HepG2 (cell line): ENCODE measurements at regions not wholly inside any gene's neighbourhood (a gene's known extent, or its start where the extent isn't known, plus 50 kb on each side); places are given as distances from the start of the nearest gene placed in this dataset.

Experiments used
- CTCF ChIP-seq: sonication (generic); formaldehyde crosslinking; IDR thresholded peaks from 2 replicates; pipeline ENCODE4 v1.5.0; 2020; ENCODE audit warnings: mild to moderate bottlenecking, missing genetic modification reagents, moderate library complexity
- ETV6 ChIP-seq: sonication (generic); formaldehyde crosslinking; conservative IDR thresholded peaks from 2 replicates; pipeline ENCODE4 v1.4.0; 2020; ENCODE audit warnings: missing genetic modification reagents
- JUNB ChIP-seq: sonication (generic); formaldehyde crosslinking; IDR thresholded peaks from 2 replicates; pipeline ENCODE4 v1.8.0; 2022; ENCODE audit warnings: missing genetic modification reagents, mild to moderate bottlenecking, borderline replicate concordance
- PHF8 ChIP-seq: sonication (generic); formaldehyde crosslinking; IDR thresholded peaks from 2 replicates; pipeline ENCODE4 v1.5.0; 2020; ENCODE audit warnings: missing genetic modification reagents
- PRPF4 ChIP-seq: fragments of 200-400 bp; formaldehyde crosslinking; IDR thresholded peaks from 2 replicates; pipeline ENCODE4 v1.6.1; 2016; ENCODE audit warnings: low read length, low read depth; ENCODE audit not compliant: poor library complexity, severe bottlenecking
- STAT6 ChIP-seq: sonication (generic); formaldehyde crosslinking; IDR thresholded peaks from 2 replicates; pipeline ENCODE4 v1.4.0; 2020; ENCODE audit warnings: missing genetic modification reagents, mild to moderate bottlenecking, borderline replicate concordance
- TFE3 ChIP-seq: IDR thresholded peaks from 2 replicates; pipeline ENCODE4 v1.6.1; 2016
- ZBTB49 ChIP-seq: sonication (generic); formaldehyde crosslinking; IDR thresholded peaks from 2 replicates; pipeline ENCODE4 v1.4.0; 2020; ENCODE audit warnings: missing genetic modification reagents, borderline replicate concordance
- ZFAT ChIP-seq: sonication (generic); formaldehyde crosslinking; conservative IDR thresholded peaks from 2 replicates; pipeline ENCODE4 v1.8.1; 2023; ENCODE audit warnings: missing genetic modification reagents, inconsistent platforms
- ZNF407 ChIP-seq: sonication (generic); formaldehyde crosslinking; IDR thresholded peaks from one replicate; pipeline ENCODE4 v1.5.1; 2020; ENCODE audit warnings: mild to moderate bottlenecking, missing genetic modification reagents; ENCODE audit errors: not compliant biosample characterization
- ZNF746 ChIP-seq: sonication (generic); formaldehyde crosslinking; IDR thresholded peaks from 2 replicates; pipeline ENCODE4 v1.8.0; 2022; ENCODE audit warnings: mild to moderate bottlenecking, missing genetic modification reagents

- no peak for TF ChIP-seq CTCF (CRISPR knock-in tag)
- TF ChIP-seq PRPF4, result no peak
- no peak for TF ChIP-seq ZNF746 (CRISPR knock-in tag)
- no peak for TF ChIP-seq ZBTB49 (CRISPR knock-in tag)
- TF ChIP-seq TFE3 (CRISPR knock-in tag), result no peak
- no peak for TF ChIP-seq ETV6
- TF ChIP-seq ZNF407, result no peak
- no peak for TF ChIP-seq STAT6 (CRISPR knock-in tag)
- no peak for TF ChIP-seq ZFAT (CRISPR knock-in tag)
- TF ChIP-seq PHF8 (CRISPR knock-in tag), result no peak
- TF ChIP-seq JUNB (CRISPR knock-in tag), result no peak
These were observed 111.3 kb downstream of the KIF26A start for GRCh38 chr14:104249706-104250105.
